ENCODE measurements at regions not wholly inside any gene's neighbourhood (a gene's known extent, or its start where the extent isn't known, plus 50 kb on each side); places are given as distances from the start of the nearest gene placed in this dataset.

DNA sequence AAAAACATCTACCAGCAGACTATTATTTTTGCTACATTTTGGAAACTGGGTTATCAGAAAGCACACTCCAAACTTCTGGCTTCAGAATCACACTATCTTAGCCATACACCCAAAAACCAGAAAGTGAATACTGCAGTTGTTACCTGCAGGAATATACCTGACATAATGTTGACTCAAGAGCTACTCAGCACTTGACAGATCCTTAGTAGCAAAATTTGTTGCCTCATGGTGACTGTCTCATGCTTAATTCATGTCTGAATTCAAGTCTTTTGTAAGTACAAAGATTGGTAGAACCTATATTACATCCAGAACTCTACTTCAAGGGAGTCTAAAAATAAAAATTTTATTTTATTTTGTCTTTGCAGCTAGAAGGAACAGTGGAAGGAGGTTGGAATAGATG is 140.2 kb upstream of the GYPA start (continued):
- TF ChIP-seq NANOG (IDR thresholded peaks at IDR 0.05; ENCODE audit: insufficient read depth, low read depth, low read length, poor library complexity, severe bottlenecking): no peak
- no peak for TF ChIP-seq CHD1 (IDR thresholded peaks at IDR 0.05; ENCODE audit: low read depth, low read length)
- TF ChIP-seq MAFK (IDR thresholded peaks at IDR 0.05; ENCODE audit: low read depth, low read length): no peak
- TF ChIP-seq BRCA1 (IDR thresholded peaks at IDR 0.05; ENCODE audit: low read depth, low read length): no peak
- no peak for TF ChIP-seq SIN3A (conservative IDR thresholded peaks at IDR 0.05 in 1 of 2, IDR thresholded peaks at IDR 0.05 in 1 of 2; ENCODE audit: low read depth in 1 of 2, low read length in 2 of 2)
- no peak for TF ChIP-seq ASH2L (IDR thresholded peaks at IDR 0.05; ENCODE audit: low read length)

All from H1 (cell line).